Activated T-cell treated with anti-CD3 and anti-CD28 coated beads for 1 hour (primary cell): ENCODE measurements at regions not wholly inside any gene's neighbourhood (a gene's known extent, or its start where the extent isn't known, plus 50 kb on each side); places are given as distances from the start of the nearest gene placed in this dataset.
"Not testable (repeated sequence)": the region's sequence is repeated elsewhere in the genome, so short reads cannot be mapped to it uniquely, and the experiment has no call there.

Experiments
- DNase-seq: peaks from one replicate; pipeline ENCODE4 v3.0.0-alpha.2; 2020; ENCODE audit warnings: low read depth

DNA sequence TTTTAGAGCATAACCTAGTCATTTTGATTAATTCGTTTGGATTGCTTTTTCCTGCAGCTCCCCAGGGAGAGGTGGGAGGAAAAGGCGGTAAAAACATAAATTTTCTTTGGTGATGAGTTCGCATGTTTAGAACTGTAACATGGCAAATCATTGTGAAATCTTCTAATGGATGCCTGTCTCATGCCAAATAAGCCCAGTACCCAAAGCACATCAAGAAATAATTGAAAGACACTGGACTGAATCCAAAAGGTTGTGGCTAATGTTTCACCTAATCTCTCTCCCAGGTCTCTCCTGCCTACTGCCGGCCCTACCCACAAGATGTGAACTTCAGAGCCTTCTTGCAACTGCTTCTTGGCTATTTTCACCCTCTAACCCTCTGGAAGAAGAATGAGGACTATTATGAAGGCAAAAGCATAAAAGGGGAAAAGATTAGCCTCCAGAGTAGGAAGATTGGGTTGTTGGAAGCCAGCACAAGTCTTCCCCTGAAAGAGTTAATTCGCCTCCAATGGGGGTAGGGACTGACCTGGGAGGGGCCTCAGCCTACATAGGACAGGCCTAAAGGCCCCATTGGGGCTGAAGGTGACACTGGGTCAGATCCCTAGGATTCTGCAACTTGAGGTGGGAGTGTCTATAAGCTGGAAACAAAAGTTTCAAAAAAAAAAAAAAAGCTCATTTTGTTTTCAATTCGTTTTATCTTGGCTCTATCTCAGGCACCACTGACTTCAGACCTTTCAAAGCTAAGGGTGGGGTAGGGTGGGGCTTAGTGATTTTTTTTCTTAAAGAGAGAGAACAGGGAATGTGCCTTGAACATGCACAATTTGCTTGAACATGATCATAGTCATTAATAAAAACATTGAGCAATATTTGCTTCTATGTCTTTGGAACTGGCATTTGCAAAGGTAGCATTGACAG lies 278.6 kb upstream of the KLF3 start:
- no peak for DNase-seq

GRCh38 chr4:38386005-38386551 lies 277.9 kb upstream of the KLF3 start:
- no peak for DNase-seq

DNA sequence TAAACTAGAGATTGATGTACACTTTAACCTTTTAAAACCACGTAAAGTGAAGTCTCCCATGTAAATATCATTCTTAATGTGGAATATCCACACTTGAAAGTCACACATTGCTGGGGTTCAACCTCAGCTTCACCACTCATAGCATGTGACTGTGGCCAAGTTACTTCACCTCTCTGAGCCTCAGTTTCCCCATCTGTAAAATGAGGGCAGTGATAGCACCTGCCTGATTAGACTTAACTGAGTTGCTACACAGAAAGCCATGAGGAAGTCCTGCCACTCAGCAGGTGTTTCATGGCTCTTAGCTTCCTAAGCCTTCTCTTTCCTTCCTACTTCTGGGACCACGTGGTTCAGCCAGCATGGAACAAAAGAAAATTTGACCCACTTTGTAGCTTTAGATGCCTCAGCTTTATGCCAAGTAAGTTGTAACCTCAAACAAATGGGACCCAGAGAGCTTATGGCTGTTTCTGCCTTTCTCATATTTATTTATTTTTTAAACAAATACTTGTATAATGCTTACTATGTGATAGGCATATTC lies 277.3 kb upstream of the KLF3 start:
- DNase-seq, result no peak

DNA sequence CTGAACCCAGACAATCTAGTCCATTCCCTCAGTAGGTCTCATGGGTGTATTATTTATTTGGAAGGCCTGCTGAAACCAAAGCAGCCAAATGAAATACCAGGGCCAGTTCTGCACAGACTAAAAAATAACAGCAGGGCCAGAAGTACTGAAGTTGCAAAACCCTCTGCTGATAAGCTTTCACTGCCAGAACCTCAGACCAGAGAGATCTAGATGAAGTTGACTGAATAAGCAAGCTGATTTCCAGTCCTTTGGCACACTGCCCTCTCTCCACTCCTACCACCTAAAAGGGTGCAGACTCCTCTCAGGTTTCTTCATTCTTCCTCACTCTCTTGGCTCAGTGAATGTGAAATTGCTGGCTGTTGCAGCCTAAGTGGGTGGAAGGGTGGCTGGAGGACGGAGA lies 276.7 kb upstream of the KLF3 start:
- DNase-seq, result no peak

DNA sequence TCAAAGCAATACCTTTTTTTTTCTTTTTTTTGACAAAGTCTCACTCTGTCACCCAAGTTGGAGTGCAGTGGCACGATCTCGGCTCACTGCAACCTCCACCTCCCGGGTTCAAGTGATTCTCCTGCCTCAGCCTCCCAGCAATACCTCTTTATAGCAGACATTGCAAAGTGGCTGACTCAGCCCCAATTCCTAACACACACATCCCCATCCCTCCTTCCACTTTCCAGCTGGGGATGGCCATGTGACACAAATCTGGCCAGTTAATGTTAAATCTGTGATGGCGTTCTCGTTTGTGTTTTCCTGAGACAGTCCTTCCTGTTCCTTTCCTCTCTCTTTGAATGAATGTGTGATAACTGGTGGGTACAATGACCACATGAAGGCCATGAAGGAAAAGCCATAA lies 276.2 kb upstream of the KLF3 start:
- no peak for DNase-seq

GRCh38 chr4:38388907-38389306 lies 275.1 kb upstream of the KLF3 start:
- DNase-seq, result not testable (repeated sequence)

- DNase-seq, result no peak
Measured at GRCh38 chr4:38390969-38391545, 272.9 kb upstream of the KLF3 start.

GRCh38 chr4:38392223-38392855 lies 271.7 kb upstream of the KLF3 start:
- no peak for DNase-seq

- DNase-seq, result no peak
Measured at GRCh38 chr4:38396091-38396490, 267.9 kb upstream of the KLF3 start.

- DNase-seq, result no peak
Measured at GRCh38 chr4:38396845-38397547, 267.0 kb upstream of the KLF3 start.

- no peak for DNase-seq
Measured at GRCh38 chr4:38400946-38401345, 263.1 kb upstream of the KLF3 start.

DNA sequence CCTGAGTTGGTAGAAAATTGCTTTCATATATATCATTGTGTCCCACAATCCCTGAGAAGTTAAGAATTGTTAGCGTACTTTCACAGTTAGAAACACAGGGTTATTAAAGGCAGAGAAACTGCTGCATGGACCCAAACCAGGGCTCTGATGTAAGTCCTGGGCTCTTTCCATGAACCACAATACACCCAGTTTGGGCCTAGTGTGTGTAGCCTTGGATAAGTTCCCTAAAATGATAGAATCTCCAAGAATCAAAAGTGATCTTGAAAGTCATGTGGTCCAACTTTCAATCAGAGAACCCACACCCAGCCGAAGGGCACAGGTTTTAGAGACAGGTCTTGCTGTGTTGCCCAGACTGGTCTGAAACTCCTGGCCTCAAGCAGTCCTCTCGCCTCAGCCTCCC lies 257.8 kb upstream of the KLF3 start:
- no peak for DNase-seq

- DNase-seq, result no peak
Measured at GRCh38 chr4:38409852-38410251, 254.1 kb upstream of the KLF3 start.

DNA sequence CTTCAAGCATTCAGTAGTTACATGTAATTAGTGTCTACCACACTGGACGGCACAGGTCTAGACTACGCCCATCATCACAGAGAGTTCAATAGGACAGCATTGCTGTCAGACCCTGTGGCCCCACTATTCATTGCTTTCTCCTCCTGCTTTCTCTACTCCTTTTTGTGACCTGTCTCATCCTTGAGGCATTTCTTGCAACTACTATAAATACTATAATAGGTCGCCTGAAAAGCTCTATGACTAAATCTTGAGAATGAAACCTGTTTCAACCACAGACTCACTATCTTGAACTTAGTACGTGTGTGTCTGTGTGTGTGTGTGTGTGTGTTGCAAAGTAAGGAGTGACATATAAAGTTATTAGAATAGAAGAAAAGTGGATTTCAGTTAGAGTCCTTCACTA lies 252.9 kb upstream of the KLF3 start:
- DNase-seq, result no peak

- no peak for DNase-seq
Measured at GRCh38 chr4:38411981-38412536, 251.9 kb upstream of the KLF3 start.

DNA sequence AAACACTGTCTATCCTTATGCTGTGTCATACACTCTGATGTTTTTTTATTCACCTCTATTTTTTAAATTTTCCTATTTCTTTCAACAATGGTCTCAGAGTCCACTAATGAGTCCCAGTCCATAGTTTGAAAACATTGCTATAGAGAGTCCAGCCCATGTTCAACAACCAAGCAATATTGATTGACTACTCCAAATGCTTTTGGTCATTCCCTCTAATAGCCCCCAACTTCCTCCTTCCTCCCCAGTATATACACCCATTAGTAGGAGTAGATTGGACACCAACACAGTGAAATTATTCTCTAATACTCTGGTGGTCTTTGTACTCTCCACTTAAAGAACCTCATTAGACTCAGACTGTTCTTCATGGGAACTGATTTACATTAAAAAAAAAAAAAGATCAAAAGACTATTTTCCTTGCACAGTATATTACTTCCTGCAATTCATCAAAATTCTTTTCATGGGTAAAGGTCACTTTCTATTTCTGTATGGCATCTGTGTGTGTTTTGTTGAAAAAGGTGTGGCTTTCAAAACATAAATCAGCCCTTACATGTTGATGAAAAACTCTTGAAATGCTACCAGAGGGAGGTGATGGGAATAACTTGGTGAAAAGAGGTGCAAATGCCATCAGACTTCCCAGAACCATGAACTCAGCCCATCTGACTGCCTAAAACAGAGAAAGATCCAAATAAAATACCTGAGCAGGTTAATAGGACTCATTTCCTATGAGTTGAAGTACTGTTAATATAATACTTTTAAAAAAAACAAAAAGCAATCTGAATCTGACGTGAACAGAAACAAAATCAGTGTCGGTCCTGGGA lies 250.3 kb upstream of the KLF3 start:
- no peak for DNase-seq

GRCh38 chr4:38414410-38414809 lies 249.6 kb upstream of the KLF3 start:
- no peak for DNase-seq

DNA sequence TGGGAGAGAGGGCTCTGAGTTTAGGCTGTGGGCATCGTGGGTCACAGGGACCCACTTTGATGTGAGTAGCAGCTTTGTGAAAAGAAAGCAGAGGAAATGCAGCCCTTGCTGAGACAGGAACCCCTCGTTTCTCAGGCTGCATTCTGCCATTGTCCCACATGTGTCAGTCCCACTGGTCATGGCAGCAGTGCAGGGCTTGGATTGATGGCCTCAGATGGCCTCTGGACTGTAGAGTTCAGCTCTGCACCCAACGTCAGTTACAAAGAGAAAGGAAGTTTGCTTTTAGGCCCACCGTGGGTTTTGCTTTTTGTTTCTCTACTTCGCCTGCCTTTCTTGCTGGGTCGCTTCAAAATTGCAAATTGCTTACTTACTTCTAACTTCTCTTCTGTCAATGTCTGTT lies 248.3 kb upstream of the KLF3 start:
- no peak for DNase-seq

DNA sequence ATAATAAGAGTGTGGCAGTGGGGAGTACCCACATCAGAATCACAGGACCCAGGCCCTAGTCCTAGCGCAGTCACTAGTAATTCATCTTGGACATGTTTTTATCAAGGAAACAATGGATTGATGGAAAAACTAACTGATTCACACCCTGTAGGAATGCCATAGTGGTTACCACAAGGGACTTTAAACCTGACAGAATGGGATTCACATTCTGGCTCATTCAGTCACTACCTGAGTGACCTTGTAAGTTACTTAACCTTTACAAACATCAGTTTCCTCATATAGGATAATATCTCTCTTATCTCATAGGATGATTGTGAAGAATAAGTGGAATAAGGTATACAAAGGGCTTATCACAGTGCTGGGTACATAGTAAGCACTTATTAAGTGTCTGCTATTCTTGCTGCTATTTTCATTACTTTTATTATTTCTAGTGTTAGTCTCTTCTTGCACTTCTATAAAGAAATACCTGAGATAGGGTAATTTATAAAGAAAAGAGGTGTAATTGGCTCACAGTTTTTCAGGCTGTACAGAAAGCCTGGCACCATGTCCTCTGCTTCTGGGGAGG lies 247.5 kb upstream of the KLF3 start:
- DNase-seq, result no peak

GRCh38 chr4:38420254-38420653 lies 243.7 kb upstream of the KLF3 start:
- DNase-seq, result not testable (repeated sequence)
